NT2/D1 (cell line): ENCODE measurements at regions not wholly inside any gene's neighbourhood (a gene's known extent, or its start where the extent isn't known, plus 50 kb on each side); places are given as distances from the start of the nearest gene placed in this dataset.

Source experiments
- YY1 ChIP-seq: IDR thresholded peaks from 2 replicates; pipeline ENCODE4 v1.6.1; 2011; ENCODE audit not compliant: insufficient read length, insufficient read depth
- ZNF274 ChIP-seq: IDR thresholded peaks from 2 replicates; pipeline ENCODE4 v1.6.1; 2011; ENCODE audit warnings: mild to moderate bottlenecking, low read depth, low read length

DNA sequence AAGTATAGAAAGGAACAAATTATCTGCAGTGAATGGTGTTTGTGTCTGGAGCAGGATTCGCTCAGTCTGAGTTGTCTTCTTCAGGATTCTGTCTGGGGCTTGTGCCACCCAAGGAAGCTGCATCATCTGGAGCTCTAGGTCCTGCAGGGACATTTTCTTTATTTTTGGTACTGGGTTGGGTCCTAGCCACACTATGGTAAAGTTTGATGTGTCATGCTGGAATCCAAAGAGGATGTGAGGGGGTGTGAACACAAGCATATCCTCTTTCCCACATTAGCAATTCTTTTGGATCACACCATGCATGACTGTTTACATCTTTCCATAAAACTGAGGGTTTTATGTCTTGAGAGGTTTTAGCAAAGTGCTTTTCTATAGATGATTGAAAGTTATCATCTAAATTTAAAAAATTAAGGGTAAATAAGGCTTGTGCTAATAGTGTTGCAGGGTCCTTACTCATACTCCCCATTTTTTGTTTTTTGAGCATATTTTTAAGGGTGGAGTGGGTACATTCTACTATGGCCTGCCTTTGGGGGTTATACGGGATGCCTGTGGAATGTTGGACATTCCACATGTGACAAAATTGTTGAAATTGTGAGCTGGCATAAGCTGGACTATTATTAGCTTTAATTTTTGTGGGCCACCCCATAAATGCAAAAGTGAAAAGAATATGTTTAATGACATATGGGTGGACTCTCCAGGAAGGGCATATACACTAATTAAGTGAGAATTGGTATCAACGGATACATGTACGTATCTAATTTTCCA lies 152.0 kb upstream of the HMCN1 start:
- no peak for TF ChIP-seq YY1
- no peak for TF ChIP-seq ZNF274
